ENCODE measurements at regions not wholly inside any gene's neighbourhood (a gene's known extent, or its start where the extent isn't known, plus 50 kb on each side); places are given as distances from the start of the nearest gene placed in this dataset.
"Not testable (repeated sequence)": the region's sequence is repeated elsewhere in the genome, so short reads cannot be mapped to it uniquely, and the experiment has no call there.

- DNase-seq (ENCODE audit: low spot score): no peak
- no peak for ATAC-seq
- intact Hi-C loops (cut with DNase I): no loop called here
These were observed 245.7 kb upstream of the FOXK1 start for GRCh38 chr7:4436361-4436895.

DNA sequence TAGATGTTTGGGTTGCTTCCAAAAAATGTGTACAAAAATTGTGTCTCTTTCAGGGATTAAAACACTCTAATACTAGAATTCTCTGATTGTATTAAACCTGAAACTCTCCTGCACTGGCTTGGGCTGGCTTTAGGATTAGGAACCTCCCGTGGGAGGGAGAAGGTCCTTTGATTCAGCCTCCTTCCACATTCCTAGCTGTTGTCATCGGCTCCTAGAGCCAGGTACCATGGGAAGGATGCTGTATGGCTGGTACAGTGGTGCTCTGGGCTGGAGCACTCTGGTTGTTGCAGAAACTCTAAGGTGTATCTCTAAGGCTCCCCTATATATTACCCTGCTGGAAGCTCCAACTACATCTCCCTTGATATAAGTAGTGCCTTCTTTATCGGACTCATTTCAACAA, 245.2 kb upstream of the FOXK1 start:
- ATAC-seq: no peak
- intact Hi-C loops (cut with DNase I): no loop called here

DNA sequence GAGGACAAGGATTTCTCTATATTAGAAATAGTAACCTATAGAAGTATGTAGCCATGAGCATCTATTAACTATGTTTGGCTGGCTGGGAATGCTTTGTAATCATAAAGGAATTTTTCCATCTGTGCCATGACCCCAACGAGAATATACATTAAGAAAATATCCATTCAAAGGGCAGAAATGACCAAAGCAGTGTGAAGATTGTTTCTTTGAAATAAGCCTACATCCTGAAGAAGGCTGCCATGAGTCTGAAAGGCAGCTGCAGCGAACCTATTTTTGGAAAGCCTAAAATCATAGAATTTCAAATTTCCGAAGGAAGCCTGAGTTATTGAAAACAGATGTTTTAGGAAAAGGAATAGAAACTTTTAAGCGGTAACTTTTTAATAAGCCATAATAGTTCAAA, 244.2 kb upstream of the FOXK1 start:
- intact Hi-C loops (cut with DNase I): no loop called here
- DNase-seq (ENCODE audit: low spot score): no peak
- no peak for ATAC-seq

More for the DNA sequence above, 245.2 kb upstream of the FOXK1 start:
- no peak for DNase-seq (ENCODE audit: low spot score)

DNA sequence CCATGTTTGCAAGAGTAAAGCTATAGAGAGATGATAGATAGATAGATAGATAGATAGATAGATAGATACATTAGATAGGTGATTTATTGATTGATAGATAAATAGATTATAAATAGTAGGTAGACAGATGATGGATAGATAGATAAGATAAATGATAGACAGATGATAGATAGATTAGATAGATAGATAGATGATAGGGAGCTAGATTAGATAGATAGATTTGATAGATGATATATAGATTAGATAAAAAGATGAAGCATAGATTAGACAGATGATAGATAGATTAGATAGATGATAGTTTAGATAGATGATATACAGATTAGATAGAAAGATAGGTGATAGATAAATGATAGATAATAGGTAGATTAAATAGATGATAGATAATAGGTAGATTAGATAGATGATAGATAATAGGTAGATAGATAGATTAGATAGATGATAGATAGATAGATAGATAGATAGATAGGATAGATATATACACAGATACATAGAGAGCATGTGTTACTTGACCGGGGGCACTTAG, 243.3 kb upstream of the FOXK1 start:
- intact Hi-C loops (cut with DNase I): no loop called here
- ATAC-seq: no peak
- no peak for DNase-seq (ENCODE audit: low spot score)

- no peak for ATAC-seq
- intact Hi-C loops (cut with DNase I): no loop called here
- DNase-seq (ENCODE audit: low spot score): no peak
These were observed 242.7 kb upstream of the FOXK1 start for GRCh38 chr7:4439444-4439843.

- DNase-seq (ENCODE audit: low spot score) (no peak), ATAC-seq (no peak)
- intact Hi-C loops (cut with DNase I): no loop called here
These were observed 238.0 kb upstream of the FOXK1 start for GRCh38 chr7:4444106-4444505.

DNA sequence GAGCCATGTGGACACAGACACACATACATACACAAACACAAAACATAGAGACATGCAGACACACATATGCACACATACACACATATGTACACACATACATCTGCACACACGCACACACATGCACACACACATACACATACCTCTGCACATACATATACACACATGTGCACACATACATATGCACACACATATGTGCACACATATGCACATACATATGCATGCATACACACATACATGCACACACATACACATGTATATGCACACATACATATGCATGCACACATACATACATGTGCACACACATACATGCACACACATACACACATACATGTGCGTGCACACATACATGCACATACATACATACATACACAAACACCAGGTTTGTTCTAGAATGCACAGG, 236.3 kb upstream of the FOXK1 start:
- intact Hi-C loops (cut with DNase I): no loop called here
- ATAC-seq (no peak), DNase-seq (ENCODE audit: low spot score) (no peak)

GRCh38 chr7:4449263-4449662, 232.8 kb upstream of the FOXK1 start:
- intact Hi-C loops (cut with DNase I): no loop called here

GRCh38 chr7:4450483-4450882, 231.6 kb upstream of the FOXK1 start:
- no peak for DNase-seq (ENCODE audit: low spot score)
- intact Hi-C loops (cut with DNase I): no loop called here
- no peak for ATAC-seq

More at GRCh38 chr7:4449263-4449662, 232.8 kb upstream of the FOXK1 start:
- no peak for ATAC-seq
- no peak for DNase-seq (ENCODE audit: low spot score)

DNA sequence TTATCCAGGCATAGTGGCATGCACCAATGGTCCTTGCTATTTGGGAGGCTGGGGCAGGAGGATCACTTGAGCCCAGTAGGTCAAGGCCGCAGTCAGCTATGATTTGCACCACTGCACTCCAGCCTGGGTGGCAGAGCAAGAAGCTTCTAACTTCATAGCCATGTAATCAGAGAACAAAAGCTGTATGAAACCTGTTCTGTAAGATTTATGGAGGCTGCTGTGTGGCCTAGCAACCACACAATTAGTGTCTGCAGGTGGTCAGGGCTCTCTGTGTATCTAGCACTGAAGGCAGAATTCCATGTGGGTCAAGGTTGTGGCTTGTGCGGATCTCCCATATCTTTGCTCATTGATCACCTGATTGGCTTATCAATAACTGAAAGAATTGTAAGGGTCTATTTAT, 221.5 kb upstream of the FOXK1 start:
- intact Hi-C loops (cut with DNase I): no loop called here
- no peak for DNase-seq (ENCODE audit: low spot score)
- ATAC-seq: no peak

DNA sequence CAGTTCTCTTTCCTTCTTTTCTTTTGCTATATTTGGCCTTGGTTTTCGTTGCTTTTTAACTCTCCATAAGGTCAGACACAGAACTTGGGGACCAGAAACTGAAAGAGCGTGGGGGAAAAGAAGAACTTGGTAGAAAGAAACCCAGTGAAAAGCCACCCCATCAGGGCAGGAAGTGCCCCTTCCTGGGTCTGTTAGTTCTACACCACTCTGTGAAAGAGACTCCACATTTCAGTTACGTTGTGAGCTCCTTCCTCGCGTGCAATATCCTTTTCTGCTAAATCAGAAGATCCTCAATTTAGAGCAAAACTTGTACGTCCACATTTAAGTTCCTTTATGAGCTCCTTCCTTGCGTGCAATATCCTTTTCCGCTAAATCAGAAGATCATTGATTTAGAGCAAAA, 220.6 kb upstream of the FOXK1 start:
- DNase-seq (ENCODE audit: low spot score) (no peak), ATAC-seq (no peak)
- intact Hi-C loops (cut with DNase I): no loop called here

DNA sequence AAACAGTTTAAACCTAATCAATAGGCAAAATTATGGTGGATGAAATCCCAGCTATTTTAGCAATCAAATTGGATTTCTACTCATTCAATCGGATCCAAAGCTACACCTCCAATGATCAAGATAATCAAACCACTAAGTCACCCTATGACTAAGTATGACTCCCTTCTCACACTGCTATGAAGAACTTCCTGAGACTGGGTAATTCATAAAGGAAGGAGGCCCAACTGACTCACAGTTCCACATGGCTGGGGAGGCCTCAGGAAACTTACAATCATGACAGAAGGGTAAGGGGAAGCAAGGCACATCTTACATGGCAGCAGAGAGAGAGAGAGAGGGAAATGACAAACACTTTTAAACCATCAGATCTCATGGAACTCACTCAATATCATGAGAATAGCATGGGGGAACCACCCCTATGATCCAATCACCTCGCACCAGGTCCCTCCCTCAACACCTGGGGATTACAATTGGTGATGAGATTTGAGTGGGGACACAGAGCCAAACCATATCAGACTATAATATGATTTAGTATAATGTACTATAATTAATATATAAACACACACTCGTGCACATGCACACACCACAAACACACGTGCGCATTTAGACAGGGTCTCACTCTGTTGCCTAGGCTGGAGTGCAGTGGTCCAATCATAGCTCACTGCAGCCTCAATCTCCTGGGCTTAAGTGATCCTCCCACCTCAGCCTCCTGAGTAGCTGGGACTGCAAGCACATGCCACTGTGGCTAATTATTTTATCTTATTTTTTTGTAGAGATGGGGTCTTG, 213.6 kb upstream of the FOXK1 start:
- intact Hi-C loops (cut with DNase I): no loop called here
- ATAC-seq (no peak), DNase-seq (ENCODE audit: low spot score) (no peak)

- ATAC-seq (no peak), DNase-seq (ENCODE audit: low spot score) (peak; percentile 34)
- intact Hi-C loops (cut with DNase I): no loop called here
These were observed 211.8 kb upstream of the FOXK1 start for GRCh38 chr7:4470246-4470645.

GRCh38 chr7:4472728-4473127, 209.4 kb upstream of the FOXK1 start:
- DNase-seq (ENCODE audit: low spot score) (peak; percentile 33), ATAC-seq (no peak)
- intact Hi-C loops (cut with DNase I): no loop called here

DNA sequence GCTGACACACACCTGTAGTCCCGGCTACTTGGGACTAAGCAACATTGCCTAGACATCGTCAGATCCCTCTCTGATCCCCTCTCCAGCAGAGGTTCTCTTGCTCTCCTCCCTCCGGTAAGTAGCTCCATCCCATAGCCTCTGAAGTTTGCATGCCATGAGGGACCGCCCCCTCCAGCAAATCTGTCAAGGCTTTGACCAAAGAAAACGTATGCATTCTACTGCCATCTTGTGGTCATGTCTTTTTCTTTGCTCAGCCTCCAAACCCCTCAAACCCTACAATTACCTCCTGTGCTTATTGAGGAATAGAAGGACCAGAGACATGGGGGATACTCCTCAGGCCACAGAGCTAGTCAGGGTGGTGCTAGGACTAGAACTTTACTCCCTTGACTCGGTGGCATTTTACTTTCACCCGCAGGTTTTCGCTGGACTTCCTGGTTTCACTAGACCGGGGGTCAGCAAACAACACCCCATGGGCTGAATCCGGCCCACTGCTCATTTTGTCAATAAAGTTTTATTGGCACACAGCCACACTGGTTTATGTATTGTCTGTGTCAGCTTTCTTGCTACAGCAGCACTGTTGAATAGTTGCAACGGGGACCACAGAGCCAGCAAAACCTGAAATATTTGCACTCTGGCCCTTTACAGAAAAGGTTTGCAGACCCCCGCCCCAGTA, 202.6 kb upstream of the FOXK1 start:
- DNase-seq (ENCODE audit: low spot score) (no peak), ATAC-seq (no peak)
- intact Hi-C loops (cut with DNase I): no loop called here

DNA sequence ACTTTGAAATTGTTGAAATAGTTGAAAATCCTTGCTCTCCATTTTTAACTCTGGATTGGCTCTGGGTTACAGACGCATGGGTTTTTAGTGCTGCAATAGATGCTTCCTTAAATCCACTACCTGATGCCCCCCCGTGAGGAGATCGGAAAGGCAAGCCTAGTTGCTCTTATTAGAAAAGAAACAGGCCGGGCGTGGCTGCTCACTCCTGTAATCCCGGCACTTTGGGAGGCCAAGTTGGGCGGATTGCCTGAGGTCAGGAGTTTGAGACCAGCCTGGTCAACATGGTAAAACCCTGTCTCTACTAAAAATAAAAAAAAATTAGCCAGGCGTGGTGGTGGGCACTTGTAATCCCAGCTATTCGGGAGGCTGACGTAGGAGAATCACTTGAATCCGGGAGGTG, 202.0 kb upstream of the FOXK1 start:
- ATAC-seq; intact Hi-C loops (cut with DNase I): not testable (repeated sequence)
- DNase-seq (ENCODE audit: low spot score): peak; percentile 30

DNA sequence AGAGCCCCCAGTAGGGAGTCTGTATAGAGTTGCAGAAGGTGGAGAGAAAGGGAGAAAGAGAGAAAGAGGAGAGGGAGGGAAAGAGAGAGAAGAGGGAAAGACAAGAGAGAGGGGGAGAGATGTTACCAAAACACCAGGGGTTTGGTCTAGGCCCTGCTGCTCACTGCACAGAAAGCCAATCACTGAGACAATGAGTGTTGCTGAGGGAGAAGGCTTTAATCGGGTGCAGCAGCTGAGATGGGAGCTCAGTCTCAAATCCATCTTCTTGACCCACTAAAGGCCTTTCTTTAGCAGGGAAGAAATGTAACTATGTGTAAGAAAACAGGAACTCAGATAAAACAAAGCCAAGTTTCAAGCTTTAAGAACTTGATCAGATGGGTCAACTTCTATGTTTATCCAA, 198.2 kb upstream of the FOXK1 start:
- intact Hi-C loops (cut with DNase I): no loop called here
- DNase-seq (ENCODE audit: low spot score) (no peak), ATAC-seq (no peak)

DNA sequence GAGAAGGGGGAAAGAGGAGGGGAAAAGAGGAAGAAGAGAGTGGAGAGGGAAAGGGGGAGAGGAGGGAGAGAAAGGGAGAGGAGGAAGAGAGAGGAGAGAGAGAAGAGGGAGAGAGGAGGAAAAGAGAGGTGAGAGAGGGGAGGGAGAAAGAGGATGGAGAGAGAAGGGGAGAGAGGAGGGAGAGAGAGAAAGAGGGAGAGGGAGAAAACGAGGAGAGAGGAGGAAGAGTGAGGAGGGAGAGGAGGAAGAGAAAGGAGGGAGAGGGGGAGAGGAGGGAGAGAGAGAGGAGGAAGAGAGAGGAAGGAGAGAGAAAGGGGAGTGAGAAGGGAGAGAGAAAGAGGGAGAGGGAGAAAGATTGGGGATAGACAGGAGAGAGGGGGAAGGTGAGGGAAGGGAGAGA, 197.6 kb upstream of the FOXK1 start:
- DNase-seq (ENCODE audit: low spot score): no peak
- ATAC-seq: no peak
- intact Hi-C loops (cut with DNase I): no loop called here

DNA sequence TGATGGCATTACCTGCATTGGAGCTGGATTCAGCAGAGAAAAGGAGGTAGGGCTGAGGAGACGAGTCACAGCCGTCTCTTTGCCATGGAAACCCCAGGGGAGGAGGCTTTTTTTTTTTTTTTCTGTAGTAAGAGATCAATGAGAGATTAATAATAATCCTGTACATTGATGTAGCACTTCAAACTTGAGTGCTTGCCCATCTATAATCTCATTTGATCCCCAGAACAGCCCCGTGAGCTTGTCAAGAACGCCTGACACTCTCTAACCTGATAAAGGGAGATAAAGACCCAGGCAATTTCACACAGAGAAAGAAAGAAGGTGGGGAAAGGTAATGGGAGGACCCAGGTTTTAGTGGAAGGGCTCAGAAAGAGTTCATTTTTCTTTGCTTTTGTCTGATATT, 195.2 kb upstream of the FOXK1 start:
- DNase-seq (ENCODE audit: low spot score): no peak
- no peak for ATAC-seq
- intact Hi-C loops (cut with DNase I): no loop called here

DNA sequence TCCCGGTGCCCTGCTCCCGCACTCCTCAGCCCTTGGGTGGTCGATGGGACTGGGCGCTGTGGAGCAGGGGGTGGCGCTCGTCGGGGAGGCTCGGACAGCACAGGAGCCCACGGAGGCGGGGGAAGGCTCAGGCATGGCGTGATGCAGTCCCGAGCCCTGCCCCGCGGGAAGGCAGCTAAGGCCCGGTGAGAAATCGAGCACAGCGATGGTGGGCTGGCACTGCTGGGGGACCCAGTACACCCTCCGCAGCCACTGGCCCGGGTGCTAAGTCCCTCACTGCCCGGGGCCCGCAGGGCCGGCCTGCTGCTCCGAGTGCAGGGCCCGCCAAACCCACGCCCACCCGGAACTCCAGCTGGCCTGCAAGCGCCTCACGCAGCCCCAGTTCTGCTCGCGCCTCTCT, 185.2 kb upstream of the FOXK1 start:
- intact Hi-C loops (cut with DNase I); DNase-seq (ENCODE audit: low spot score); ATAC-seq: not testable (repeated sequence)

Measured in sciatic nerve (tissue), 2 donors.